ENCODE measurements at regions not wholly inside any gene's neighbourhood (a gene's known extent, or its start where the extent isn't known, plus 50 kb on each side); places are given as distances from the start of the nearest gene placed in this dataset.

GRCh38 chr14:31930493-31931240, 146.4 kb upstream of the ARHGAP5 start:
- Histone ChIP-seq H3K4me1 (peaks cover 17 to 42% (median 17%) of the 10 kb centered on the region in 3 donors), H3K27ac (peak overlapping the region in 1 of 4 donors; percentile 9), H3K4me3 (no peak overlapping the region), H3K9me3 (no peaks in the 10 kb centered on the region), H3K36me3 (no peaks in the 10 kb centered on the region), H3K27me3 (no peaks in the 10 kb centered on the region)
- no peak for TF ChIP-seq EP300 (IDR thresholded peaks at IDR 0.05)
- TF ChIP-seq, protein P1, sequence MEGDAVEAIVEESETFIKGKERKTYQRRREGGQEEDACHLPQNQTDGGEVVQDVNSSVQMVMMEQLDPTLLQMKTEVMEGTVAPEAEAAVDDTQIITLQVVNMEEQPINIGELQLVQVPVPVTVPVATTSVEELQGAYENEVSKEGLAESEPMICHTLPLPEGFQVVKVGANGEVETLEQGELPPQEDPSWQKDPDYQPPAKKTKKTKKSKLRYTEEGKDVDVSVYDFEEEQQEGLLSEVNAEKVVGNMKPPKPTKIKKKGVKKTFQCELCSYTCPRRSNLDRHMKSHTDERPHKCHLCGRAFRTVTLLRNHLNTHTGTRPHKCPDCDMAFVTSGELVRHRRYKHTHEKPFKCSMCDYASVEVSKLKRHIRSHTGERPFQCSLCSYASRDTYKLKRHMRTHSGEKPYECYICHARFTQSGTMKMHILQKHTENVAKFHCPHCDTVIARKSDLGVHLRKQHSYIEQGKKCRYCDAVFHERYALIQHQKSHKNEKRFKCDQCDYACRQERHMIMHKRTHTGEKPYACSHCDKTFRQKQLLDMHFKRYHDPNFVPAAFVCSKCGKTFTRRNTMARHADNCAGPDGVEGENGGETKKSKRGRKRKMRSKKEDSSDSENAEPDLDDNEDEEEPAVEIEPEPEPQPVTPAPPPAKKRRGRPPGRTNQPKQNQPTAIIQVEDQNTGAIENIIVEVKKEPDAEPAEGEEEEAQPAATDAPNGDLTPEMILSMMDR (IDR thresholded peaks at IDR 0.05), result no peak
- WGBS, 2 donors (ENCODE audit: low coverage in 1 of 2), result 91 to 100% methylated on average over 2 to 3 of the region's 3 CpGs
- ATAC-seq, result no peak

DNA sequence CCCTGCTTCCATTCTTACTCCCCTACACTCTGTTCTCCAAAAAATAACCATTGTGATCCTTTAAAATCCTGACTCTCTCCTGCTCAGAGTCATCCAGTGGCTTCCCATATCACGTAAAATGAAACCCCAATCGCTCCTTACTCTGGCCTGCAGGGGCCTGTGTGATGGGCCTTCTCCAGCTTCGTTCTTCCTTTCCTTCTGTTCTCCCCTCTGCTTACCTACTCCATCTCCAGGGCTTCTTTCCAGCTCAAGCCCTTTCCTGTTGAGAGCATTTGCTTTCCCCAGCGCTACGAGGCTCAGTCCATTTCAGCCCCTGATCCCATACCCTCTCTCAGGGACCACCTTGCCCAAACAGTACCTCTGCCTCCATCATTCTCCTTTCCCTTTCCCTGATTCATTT, 144.4 kb upstream of the ARHGAP5 start:
- Histone ChIP-seq H3K36me3 (no peaks in the 10 kb centered on the region), H3K4me1 (peaks cover 5 to 25% (median 7%) of the 10 kb centered on the region in 3 donors), H3K27ac (no peak overlapping the region), H3K4me3 (no peak overlapping the region), H3K9me3 (no peaks in the 10 kb centered on the region), H3K27me3 (no peaks in the 10 kb centered on the region)
- WGBS, 2 donors (ENCODE audit: low coverage in 1 of 2), result 92 to 95% methylated on average over 4 to 5 of the region's 5 CpGs
- no peak for ATAC-seq
- no peak for TF ChIP-seq POLR2A (IDR thresholded peaks at IDR 0.05)
- no peak for TF ChIP-seq POLR2AphosphoS5 (IDR thresholded peaks at IDR 0.05)
- TF ChIP-seq, protein P1 (IDR thresholded peaks at IDR 0.05), result no peak
- TF ChIP-seq EP300 (IDR thresholded peaks at IDR 0.05), result no peak

DNA sequence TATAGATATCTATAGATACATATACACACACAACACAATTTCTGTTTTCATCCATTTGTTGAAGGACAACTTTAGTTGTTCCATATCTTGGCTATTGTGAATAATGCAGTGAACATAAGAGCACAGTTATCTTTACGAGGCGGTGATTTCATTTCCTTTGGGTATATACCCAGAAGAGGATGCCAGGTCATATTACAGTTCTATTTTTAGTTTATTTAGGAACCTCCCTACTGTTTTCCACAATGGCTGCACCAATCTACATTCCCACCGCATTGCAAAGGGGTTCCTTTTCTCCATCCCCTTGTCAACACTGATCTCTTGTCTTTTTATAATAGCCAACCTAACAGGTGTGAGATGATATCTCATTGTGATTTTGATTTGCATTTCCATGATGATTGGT, 143.4 kb upstream of the ARHGAP5 start:
- Histone ChIP-seq H3K9me3 (no peaks in the 10 kb centered on the region), H3K36me3 (no peaks in the 10 kb centered on the region), H3K4me1 (peaks cover 3 to 15% (median 6%) of the 10 kb centered on the region in 3 donors), H3K27me3 (no peaks in the 10 kb centered on the region), H3K27ac (no peak overlapping the region), H3K4me3 (no peak overlapping the region)
- 67 to 80% methylated on average over 3 of the region's 3 CpGs for WGBS, 2 donors (ENCODE audit: low coverage in 1 of 2)
- ATAC-seq, result no peak
- TF ChIP-seq POLR2A (IDR thresholded peaks at IDR 0.05), result no peak
- no peak for TF ChIP-seq EP300 (IDR thresholded peaks at IDR 0.05)
- TF ChIP-seq POLR2AphosphoS5 (IDR thresholded peaks at IDR 0.05), result no peak
- TF ChIP-seq, protein P1 (IDR thresholded peaks at IDR 0.05), result no peak

DNA sequence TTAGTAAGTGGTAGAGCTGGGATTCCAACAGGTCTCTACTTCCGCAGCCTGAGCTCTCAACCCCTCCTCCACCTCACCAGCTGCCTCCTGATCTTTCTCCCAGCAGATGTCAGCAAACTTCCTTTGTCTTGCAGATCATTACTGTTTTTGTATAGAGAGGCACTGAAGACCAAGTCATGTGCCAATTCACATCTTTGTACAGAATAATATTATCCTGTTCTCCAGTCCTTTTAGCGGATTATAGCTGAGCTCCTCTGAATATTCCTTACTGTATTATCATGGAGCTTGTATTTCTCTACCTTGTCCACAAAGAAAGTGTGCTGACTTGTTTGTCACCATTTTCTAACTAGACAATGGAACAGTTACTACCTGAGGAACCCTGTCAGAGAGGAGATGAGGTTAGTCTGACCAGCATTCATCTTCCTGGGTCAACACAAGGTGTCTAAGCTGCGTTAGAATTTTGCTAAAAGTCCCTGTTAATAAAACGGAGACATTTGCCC, 142.3 kb upstream of the ARHGAP5 start:
- peaks cover 3 to 9% (median 6%) of the 10 kb centered on the region in 3 donors for H3K4me1 ChIP-seq
- no peak for ATAC-seq
- no peak overlapping the region for H3K4me3 ChIP-seq
- H3K9me3 ChIP-seq, result no peaks in the 10 kb centered on the region
- H3K27me3 ChIP-seq, result no peaks in the 10 kb centered on the region
- H3K36me3 ChIP-seq, result no peaks in the 10 kb centered on the region
- no peak for TF ChIP-seq POLR2AphosphoS5 (IDR thresholded peaks at IDR 0.05)
- TF ChIP-seq POLR2A (IDR thresholded peaks at IDR 0.05), result peak in 1 of 2 donors; percentile 10
- TF ChIP-seq EP300 (IDR thresholded peaks at IDR 0.05), result no peak
- TF ChIP-seq, protein P1 (IDR thresholded peaks at IDR 0.05), result peak; percentile 12 to 53 (median 36)
- WGBS, 2 donors (ENCODE audit: low coverage in 1 of 2), result 46 to 74% methylated on average over 4 of the region's 4 CpGs
- no peak overlapping the region for H3K27ac ChIP-seq

DNA sequence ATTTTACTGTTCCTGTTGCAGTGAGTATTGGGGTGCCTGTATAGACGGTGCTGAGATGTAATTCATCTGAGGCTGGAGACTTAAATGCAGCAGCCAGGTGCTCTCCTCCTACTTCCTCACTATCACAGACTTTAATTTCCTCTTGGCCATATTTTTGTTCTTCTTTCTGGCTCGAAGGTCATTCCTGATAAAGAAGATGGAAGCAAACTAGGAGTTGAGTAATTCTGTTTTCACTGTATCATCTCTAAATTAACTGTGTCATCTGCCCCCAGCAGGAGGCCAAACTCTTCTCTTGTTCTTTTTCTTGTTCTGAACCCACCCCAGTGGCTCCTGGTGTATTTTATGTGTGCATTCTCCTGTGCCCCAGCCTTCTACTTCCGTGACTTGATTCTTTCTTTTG, 141.7 kb upstream of the ARHGAP5 start:
- 69 to 74% methylated on average over 3 of the region's 3 CpGs for WGBS, 2 donors (ENCODE audit: low coverage in 1 of 2)
- no peaks in the 10 kb centered on the region for H3K27me3 ChIP-seq
- TF ChIP-seq, protein P1 (IDR thresholded peaks at IDR 0.05), result no peak
- TF ChIP-seq EP300 (IDR thresholded peaks at IDR 0.05) (no peak), POLR2AphosphoS5 (IDR thresholded peaks at IDR 0.05) (no peak), POLR2A (IDR thresholded peaks at IDR 0.05) (no peak)
- H3K36me3 ChIP-seq, result no peaks in the 10 kb centered on the region
- H3K4me1 ChIP-seq, result peaks cover 3 to 9% (median 4%) of the 10 kb centered on the region in 3 donors
- H3K9me3 ChIP-seq, result no peaks in the 10 kb centered on the region
- no peak overlapping the region for H3K4me3 ChIP-seq
- no peak for ATAC-seq
- H3K27ac ChIP-seq, result no peak overlapping the region

Data from gastroesophageal sphincter (tissue), 4 donors.